ENCODE measurements at regions not wholly inside any gene's neighbourhood (a gene's known extent, or its start where the extent isn't known, plus 50 kb on each side); places are given as distances from the start of the nearest gene placed in this dataset.

GRCh38 chr17:53919356-53919755 lies 96.6 kb downstream of the KIF2B start:
- no peak for TF ChIP-seq JUND (IDR thresholded peaks at IDR 0.05)
- TF ChIP-seq REST (IDR thresholded peaks at IDR 0.05; ENCODE audit: low read depth): no peak
- TF ChIP-seq RAD21 (IDR thresholded peaks at IDR 0.05; ENCODE audit: low read depth): no peak
- TF ChIP-seq CTCF (IDR thresholded peaks at IDR 0.05 in 2 of 3, conservative IDR thresholded peaks at IDR 0.05 in 1 of 3; ENCODE audit: borderline replicate concordance in 1 of 3, insufficient read depth in 1 of 3, low read depth in 2 of 3, low read length in 2 of 3): no peak
- no peak for TF ChIP-seq POLR2AphosphoS5 (IDR thresholded peaks at IDR 0.05; ENCODE audit: low read depth, low read length)
- POLR2A ChIA-PET: no interaction called here
- Histone ChIP-seq H3K9me3 (ENCODE audit: control insufficient read depth in 1 of 2, insufficient read depth in 1 of 2, low read depth in 1 of 2, low read length in 2 of 2) (peaks cover 15 to 16% of the 10 kb centered on the region in 2 experiments; a peak in 2 of 4 replicates), H3K9me2 (ENCODE audit: insufficient read depth) (no peaks in the 10 kb centered on the region), H4K20me1 (ENCODE audit: insufficient read depth) (no peaks in the 10 kb centered on the region), H2AFZ (ENCODE audit: low read depth, low read length, poor library complexity, severe bottlenecking) (no peak overlapping the region), H3K4me1 (ENCODE audit: control insufficient read depth in 1 of 2, insufficient read depth in 2 of 2, low read length in 2 of 2) (no peaks in the 10 kb centered on the region), H3K9ac (ENCODE audit: low read length) (no peak overlapping the region), H3K79me2 (ENCODE audit: insufficient read depth, low read length) (no peaks in the 10 kb centered on the region), H3K4me3 (replicated peaks in 1 of 2; ENCODE audit: low read depth in 1 of 2, low read length in 2 of 2) (no peak overlapping the region), H3K27ac (ENCODE audit: low read depth, low read length) (no peak overlapping the region), H3K4me2 (ENCODE audit: low read length) (no peak overlapping the region), H3K36me3 (ENCODE audit: control insufficient read depth in 1 of 2, insufficient read depth in 2 of 2, low read length in 2 of 2) (no peaks in the 10 kb centered on the region), H3K27me3 (ENCODE audit: insufficient read depth, low read length) (no peaks in the 10 kb centered on the region)
- intact Hi-C loops (cut with micrococcal nuclease): no loop called here
- RAD21 ChIA-PET (ENCODE audit: low non-redundant PET in 1 of 2, low total read pairs in 2 of 2, uncharacterized antibody in 2 of 2, unreplicated experiment in 2 of 2): no interaction called here
- BruUV-seq (replicated peaks): no TSS peak
- ATAC-seq: no peak
- CTCF ChIA-PET: no interaction called here
- no peak for DNase-seq (ENCODE audit: low read depth, low spot score)
